OCI-LY3 (cell line): ENCODE measurements at regions not wholly inside any gene's neighbourhood (a gene's known extent, or its start where the extent isn't known, plus 50 kb on each side); places are given as distances from the start of the nearest gene placed in this dataset.

ENCODE experiments used
- EZH2phosphoT487 ChIP-seq: fragments of 200-600 bp; shearing (Covaris generic); IDR thresholded peaks from 2 replicates; pipeline ENCODE4 v1.6.1; 2018; ENCODE audit warnings: antibody characterized with exemption, mixed run types, low read depth
- TF ChIP-seq, protein P1 (sequence below): fragments of 200-600, 300-600 bp; sonication (generic); IDR thresholded peaks from 2 replicates; pipeline ENCODE4 v1.5.1; 2014; ENCODE audit warnings: antibody characterized with exemption, low read length, low read depth

DNA sequence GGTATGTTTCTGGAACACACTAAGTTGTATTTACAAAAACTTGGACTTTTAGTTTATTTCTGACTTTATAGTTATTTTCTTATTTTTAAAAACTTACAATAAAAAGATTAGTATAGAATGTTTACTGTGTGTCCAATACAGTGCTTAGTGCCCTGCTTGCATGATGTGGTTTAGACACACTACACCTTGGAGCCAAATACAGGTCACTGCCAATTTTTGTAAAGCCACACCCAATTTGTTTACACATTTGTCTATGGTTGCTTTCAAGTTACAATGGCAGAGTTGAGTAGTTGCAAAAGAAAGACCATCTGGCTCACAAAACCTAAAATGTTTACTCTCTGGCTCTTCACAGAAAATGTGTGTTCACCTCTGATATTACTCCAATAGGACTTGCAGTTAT, 807.1 kb downstream of the KCNJ2 start:
- TF ChIP-seq, protein P1, sequence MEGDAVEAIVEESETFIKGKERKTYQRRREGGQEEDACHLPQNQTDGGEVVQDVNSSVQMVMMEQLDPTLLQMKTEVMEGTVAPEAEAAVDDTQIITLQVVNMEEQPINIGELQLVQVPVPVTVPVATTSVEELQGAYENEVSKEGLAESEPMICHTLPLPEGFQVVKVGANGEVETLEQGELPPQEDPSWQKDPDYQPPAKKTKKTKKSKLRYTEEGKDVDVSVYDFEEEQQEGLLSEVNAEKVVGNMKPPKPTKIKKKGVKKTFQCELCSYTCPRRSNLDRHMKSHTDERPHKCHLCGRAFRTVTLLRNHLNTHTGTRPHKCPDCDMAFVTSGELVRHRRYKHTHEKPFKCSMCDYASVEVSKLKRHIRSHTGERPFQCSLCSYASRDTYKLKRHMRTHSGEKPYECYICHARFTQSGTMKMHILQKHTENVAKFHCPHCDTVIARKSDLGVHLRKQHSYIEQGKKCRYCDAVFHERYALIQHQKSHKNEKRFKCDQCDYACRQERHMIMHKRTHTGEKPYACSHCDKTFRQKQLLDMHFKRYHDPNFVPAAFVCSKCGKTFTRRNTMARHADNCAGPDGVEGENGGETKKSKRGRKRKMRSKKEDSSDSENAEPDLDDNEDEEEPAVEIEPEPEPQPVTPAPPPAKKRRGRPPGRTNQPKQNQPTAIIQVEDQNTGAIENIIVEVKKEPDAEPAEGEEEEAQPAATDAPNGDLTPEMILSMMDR: no peak
- no peak for TF ChIP-seq EZH2phosphoT487
